Non-pigmented ciliary epithelial cell (primary cell): ENCODE measurements at regions not wholly inside any gene's neighbourhood (a gene's known extent, or its start where the extent isn't known, plus 50 kb on each side); places are given as distances from the start of the nearest gene placed in this dataset.
"Not testable (repeated sequence)": the region's sequence is repeated elsewhere in the genome, so short reads cannot be mapped to it uniquely, and the experiment has no call there.

ENCODE experiments used
- DNase-seq: peaks from one replicate; pipeline ENCODE4 v3.0.0-alpha.2; 2010; ENCODE audit warnings: low read depth

DNA sequence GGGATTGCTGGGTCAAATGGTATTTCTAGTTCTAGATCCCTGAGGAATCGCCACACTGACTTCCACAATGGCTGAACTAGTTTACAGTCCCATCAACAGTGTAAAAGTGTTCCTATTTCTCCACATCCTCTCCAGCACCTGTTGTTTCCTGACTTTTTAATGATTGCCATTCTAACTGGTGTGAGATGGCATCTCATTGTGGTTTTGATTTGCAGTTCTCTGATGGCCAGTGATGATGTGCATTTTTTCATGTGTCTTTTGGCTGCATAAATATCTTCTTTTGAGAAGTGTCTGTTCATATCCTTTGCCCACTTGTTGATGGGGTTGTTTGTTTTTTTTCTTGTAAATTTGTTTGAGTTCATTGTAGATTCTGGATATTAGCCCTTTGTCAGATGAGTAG, 220.3 kb downstream of the NPR3 start:
- DNase-seq = not testable (repeated sequence)

DNA sequence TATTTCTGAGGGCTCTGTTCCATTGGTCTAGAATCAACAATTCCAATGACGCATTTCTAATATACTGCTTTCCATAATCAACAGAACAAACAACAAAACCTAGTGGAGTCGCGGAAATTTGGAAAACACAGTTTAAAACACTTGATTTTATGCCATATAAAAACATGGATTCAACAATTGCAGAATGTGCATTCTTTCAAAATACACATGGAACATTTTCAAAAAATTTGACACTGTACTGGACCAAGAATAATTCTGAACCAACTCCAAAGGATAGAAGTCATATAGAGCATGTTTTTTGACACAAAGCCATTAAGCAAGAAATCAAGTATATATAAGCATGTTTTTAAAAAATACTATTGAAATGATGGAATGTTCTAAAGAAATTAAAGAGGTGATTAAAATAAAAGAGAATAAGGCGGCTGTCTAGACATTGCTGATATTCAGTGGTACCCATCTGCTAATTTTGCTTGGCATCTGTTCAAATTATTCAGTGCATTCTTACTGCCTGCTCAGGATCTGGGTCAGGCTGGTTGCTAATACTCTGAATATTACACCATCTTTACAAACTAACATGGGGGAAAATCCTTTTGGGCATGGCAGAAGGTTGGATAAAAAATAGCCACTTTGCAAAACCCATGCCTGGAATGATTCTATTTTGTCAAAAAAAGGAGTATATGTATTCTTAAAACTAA, 221.3 kb downstream of the NPR3 start:
- DNase-seq = no peak

DNA sequence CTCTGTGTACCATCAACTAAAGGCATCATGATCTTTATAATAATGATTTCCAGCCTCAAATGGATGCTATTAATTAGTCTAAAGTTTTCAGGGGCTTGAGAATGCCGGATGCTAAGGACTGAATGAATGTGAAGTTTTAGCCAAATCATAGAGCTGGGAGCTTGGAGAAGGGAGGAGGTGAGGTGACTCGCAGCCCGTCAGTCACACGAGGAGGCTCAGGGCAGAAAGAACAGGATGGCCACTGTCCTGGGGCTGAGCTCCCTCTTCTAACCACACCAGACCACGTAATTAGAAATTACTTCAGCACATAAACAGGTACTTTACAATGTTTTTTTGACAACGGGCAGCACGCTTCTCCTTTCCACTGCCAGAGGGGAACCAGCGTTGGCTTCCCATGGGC, 222.6 kb downstream of the NPR3 start:
- no peak for DNase-seq

DNA sequence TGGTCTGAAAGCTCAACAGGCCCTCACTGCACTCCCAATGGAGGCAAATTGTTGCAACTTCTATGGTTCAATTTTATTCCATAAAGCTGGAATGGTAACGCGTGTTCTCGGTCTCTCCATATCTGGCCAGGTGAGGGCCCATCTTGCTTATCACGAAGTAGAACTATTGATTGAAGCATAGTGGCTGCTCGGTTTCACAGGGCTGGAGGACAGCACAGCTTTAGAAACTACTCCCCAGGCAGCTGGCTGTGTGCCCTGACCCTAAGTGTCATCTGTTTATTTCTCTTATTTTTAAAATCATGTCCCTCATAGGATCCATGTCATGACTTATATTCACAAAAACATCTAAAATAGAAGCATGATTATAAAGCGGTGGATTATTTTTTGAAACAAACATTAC, 223.4 kb downstream of the NPR3 start:
- no peak for DNase-seq

DNA sequence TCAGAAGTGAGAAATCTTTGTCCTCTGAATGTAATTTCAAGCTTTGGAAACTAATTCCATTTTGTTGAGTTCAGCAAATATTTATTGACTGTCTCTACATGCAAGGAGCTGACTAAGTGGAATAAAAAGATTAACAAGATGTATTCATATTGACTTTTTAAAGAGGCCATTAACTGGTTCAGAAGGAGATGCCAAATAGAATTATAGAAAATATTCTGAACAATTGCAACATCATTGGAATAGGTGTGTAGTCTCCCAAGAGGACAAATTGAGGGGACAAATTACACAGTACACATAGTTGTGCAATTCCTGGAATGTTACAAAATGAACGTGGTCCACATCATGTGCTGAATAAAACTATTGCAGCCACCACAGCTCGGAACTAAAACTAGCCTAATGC, 224.2 kb downstream of the NPR3 start:
- no peak for DNase-seq

DNA sequence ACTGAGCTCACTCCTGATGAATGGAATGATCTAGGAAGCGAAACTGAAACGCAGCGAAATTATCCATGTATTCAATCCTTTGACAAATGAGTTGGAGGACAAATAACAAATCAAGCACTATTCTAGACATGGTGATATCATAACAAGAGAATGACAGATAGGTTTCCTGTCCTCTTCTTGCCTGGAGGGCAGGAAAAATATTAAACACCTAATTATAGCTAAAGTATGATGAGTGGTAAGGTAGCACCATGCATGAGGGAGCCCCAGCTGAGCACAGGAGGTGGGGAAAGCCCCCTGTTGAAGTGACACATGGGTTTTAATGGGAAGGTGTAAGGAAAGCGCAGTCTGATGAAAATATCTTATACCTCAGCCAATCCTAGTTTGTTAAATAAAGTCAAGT, 225.2 kb downstream of the NPR3 start:
- no peak for DNase-seq

DNA sequence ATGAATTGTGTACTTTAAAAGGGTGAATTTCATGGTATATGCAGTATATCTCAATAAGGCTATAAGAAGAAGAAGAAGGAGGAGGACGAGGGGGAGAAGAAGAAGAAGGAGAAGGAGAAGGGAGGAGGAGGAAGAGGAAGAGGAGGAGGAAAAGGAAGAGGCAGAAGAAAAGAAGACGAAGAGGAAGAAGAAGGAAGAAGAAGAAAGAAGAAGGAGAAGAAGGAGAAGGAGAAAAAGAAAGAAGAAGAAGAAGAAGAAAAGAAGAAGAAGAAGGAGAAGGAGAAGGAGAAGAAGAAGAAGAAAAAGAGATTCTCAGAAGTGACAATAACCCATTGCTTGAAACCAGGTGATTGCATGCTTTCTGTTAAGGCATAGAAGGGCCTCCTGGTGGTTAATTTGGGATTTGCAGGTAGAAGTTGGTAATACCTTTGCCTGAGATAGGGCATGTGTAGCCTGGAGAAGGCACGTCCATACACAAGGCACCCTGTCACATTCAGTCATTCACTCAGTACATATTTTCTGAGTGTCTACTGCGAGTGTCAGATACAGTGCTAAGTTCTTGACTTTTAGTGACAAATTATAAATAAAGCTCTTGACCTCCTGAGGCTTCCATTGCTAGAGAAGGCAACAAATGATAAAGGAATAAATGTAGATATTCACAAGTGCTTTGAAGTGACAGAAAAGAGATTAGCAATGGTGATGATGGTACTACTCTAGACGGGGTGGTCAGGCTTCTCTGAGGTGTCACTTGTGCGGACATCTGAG, 231.3 kb downstream of the NPR3 start:
- no peak for DNase-seq

DNA sequence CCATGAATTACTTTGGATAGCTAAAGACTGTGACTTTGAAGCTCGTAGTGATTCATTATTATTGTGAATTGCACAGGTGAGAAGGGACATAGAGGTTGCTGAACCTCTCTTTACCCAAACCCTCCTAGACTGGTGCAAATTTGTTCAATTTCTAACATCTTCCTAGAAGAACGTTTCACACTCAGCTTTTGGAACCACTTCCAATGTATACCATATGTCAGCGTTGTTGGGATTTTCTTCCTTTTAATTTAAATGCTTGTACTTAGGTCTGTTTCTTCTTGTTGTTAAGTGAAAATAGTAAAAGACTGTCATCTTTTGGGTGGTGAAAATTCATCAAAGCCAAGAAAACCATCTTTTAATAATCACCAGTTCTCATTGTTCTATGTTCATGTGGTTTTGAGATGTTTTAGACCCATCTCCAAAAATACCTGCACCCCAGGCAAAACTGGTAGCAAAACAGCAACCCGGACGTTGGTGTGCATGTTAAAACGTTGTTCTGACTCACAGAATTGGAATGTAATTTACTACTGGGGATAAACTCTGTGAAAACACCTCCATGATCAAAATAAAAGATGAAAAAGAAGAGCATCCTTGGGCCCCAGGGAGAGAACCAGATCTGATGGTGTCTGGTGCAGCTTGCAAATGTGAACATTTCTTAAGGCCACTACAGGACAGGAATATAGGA, 238.3 kb downstream of the NPR3 start:
- DNase-seq = no peak

DNA sequence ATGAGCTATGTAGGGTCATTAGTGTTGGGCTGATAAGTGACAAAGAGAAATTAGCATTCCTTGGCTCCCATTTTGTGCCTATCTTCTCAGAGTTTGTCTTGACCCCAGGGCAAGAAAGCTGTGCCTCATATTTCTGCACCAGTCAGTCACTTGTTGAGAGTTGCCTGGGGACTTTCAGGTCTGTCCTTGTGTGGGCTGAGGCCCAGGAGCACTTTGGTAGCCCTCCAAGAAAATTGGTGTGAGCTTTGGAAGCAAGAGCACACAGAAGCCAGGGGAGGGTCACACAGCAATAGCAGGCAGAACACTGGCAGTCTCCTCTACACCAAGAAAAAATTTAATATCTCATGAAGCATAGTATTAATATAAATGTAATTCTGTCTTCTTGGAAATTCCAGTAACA, 239.9 kb downstream of the NPR3 start:
- DNase-seq = no peak

DNA sequence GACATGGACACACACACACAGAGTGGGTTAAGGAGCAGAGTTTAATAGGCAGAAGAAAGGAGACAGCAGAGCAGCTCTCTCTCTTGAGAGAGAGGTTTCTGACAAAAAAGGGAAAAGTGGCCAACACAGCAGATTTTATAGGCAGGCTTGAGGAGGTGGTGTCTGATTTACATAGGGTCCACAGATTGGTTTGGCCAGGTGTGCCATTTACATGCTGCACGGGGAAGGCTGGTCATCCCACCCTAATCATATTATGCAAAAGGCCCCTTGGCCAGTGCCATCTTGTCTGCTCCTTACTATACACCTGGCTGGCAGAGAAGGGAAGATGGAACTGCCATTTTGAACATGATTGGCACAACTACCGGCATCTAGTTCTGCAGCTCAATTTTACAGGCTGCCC, 240.8 kb downstream of the NPR3 start:
- DNase-seq = no peak

DNA sequence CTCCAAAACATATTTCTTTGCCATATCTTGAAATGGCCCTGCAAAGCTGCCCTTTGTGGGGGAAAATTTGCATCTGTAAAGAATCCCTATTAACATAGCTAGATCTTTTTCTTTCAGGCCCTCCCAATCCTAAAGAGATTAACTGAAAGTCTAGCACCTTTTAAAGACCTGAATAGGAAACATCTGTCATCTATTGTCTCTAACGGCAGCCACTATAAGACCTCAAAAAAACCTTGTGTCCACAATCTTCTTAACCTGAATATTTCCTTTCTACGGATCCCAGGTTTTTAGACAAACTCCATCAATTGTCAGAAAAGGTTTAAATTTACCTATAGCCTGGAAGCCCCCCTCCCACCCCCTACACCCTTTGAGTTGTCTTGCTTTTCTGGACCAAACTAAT, 241.3 kb downstream of the NPR3 start:
- DNase-seq = not testable (repeated sequence)

DNA sequence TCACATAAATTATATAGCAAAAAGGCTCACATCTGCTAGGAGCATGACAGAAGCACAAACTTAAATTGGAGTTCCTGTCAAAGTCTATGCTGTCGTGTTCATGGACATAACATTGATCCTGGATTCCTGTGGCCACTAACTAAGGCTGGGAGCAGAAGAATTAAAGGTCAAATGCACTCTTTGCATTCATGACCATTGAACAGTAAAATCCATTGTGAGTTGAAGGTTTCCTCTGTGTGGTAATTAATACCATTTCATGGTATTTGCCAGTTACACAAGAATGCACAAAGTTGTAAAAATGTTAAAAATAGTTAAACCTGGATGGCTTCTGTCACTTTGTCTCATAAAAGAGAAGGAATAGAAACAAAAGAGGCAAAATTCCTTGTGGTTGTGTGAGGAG, 242.6 kb downstream of the NPR3 start:
- DNase-seq = no peak

DNA sequence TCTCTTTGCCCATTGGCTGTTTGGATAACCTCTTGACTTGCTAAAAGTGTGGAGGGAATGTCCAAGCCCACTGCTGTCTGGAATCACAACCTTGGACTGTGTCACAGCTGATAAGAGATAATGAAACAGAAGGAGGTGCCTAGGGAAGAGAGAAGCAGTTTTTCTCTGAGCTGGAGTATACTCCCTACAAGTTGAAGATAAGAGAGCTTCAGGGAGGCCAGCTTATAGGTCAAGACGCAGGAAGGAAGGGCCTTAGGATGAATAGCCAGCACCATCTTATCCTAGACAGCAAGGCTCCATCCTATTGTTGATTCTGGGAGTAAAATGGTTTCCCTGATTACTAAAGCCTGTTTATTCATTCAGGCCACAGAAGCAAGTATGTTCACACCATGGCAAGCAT, 244.7 kb downstream of the NPR3 start:
- no peak for DNase-seq

DNA sequence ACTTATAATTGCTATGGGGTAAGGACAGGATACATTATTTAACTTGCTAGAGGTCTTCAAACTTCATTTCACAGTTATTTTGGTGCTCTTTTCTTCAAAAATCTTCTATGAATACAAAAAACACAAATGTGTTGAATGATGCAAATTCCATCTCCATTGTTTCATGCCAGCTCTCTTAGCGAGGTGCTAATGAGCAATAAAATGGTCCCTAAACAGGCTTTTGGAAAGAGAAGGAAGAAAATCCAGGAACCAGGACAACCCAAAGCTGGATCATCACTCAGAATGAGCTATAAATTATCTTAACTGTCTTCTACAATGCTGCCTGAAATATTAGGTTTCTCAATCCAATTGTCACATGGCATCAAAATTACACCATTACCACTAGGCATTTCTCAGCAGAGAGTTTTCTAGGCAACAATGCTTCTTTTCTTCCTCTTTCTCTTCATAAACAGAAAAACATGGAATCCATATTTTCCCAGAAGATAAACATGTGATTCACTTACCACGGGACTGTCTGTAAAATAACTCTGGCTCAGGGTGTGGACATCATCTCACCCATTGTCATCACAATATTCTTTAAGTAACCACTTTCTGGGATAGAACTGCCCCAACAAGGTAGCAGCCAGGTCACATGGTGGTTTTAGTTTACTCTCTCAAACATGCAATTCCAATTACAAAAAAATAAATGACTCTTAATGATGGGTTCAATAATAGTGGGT, 249.4 kb downstream of the NPR3 start:
- no peak for DNase-seq

DNA sequence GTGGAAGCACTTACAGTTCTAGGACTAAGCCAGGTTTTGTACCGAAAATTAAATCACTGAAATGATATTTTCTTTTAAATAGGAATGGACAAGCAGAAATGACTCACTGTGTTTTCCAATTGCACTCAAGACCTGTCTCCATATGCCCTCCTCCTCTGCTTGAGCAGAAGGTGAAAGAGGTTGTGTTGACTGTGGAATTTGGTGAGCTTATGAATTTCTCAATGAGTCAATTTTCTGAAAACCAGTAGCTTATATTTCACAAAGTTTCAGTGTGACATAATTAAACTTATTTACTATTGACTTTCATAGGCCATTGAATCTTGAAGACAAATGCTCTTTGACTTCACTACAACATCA, 249.9 kb downstream of the NPR3 start:
- peak; percentile 30 for DNase-seq

DNA sequence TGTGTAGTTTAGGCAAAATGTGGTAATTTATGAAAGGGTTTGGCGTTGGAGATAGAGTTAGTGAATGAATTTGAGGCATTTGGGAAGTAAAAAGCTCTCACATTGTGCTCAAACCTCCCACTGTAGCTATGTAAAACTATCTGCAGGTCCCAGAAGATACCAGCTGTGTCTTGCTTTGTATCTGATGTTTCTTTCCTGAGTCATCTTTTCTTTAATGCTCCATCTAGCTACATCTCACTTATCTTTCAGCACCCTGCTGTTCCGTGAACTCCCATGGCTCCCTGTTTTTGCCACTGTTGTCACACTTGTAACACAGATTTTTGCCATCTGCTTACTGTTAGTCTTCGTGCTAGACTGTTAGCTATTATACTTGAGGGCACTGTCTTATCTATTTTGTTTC, 253.1 kb downstream of the NPR3 start:
- peak; percentile 44 for DNase-seq

DNA sequence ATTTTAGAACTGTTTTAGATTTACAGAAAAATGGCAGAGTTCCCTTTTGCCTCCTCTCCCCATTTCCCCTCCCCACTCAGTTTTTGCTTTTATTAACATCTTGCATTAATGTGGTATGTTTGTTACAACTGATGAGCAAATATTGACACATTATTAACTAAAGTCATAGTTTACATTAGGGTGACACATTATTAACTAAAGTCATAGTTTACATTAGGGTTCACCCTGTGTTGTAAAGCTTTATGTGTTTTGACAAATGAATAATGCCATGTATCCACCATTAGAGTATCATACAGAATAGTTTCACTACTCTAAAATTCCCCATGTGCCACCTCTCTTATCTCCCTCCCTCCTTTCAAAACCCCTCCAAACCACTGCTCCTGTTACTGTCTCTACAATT, 262.5 kb downstream of the NPR3 start:
- no peak for DNase-seq

DNA sequence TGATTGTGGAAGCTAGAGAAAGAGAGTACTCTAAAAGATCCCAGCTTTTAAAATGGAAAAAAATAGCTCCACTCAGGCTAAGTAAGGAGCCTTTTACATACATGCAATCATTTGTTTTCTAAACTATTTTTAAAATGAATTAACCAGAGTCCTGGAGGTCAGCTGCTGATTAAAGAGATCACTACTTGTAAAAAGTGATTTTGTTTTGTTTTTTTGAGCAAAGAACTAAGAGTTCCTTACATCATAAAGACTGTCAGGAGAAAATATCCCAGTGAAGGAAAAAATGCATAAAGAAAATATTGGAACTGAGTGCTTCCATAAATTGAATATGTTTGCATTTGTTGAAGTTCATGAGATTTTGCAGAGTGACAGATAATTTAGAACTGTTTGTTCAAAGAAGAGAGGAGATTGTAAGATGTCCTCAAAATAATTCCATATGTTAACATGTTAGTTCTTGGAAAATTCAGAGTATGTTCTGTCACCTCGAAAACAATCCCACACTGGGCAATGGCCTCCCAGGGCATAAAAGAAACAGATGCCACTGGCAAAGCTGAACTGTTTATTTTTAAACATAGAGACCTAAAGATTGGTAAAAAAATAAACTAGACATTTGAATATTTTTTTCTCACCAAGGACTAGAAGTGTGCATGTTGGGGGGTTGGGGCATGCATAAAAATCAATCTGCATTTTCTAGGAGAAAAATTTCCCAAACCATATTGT, 264.7 kb downstream of the NPR3 start:
- no peak for DNase-seq

DNA sequence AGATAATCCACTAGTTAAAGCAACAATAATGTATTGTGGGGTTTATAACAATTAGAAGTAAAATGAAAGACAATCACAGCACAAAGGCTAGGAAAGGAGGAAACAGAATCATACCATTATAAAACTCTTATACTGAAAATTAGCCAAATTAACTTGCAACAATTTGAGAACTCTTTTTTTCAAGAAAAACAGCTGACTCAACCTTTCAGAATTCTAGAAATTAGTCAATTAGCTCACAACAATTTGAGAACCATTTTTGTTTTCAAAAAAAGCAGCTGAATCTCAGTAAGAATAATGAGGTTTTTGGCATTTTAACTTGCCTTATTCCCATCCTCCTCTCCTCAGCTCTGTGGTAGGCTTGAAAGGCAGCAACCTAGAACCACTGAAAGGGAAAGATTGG, 269.9 kb downstream of the NPR3 start:
- DNase-seq = no peak

DNA sequence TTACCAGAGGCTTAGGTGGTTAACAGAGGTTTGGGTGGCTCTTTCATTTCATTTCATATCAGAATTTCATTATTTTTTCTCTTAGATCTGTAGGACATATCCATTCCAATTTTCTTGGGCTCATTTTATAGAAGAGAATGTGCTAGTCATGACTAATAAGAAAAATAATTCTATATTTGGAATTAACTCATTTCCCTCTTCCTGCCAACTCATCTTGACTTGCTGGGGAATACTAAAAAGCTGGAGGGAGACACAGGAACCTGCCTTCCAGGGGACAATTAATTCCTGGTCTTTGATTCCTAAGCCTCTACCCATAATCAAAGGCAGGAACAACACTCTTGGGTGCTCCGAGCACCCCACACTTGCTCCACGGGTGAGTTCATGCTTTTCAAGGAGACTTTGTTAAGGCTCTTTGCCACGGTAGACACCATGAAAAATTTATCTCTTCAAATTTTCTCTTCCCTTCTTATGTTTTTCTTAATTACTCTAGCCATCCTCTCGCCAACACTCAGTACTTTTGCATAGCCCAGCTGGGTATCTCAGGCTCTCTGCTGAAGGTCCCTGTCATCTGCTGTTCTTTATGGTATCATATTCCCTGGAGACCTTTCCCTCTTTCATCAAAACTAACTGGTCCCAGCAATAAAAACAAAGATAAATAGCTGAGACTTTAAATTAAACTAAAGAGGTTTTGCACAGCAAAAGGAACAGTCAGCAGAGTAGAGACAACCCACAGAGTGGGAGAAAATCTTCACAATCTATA, 273.9 kb downstream of the NPR3 start:
- DNase-seq = no peak

DNA sequence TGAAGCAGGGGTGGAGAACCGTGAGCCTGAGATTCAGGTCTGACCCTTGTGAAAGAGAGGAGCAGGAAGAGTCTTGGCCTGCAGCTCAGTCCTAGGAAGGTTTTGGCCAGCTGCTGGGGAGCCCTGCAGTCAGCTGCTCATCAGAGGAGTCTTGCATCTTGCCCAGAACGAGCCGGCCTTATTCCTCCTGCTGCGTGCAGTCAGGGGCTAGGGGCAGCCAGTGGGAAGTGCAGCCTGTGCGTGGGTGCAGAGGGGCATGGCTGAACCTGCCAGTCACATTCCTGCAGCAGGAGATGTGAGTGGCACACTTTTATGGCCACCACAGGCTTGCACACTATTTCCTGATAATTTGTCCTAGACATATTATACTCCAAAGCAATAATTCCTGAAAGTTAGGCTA, 278.7 kb downstream of the NPR3 start:
- no peak for DNase-seq
